Neural cell (in vitro differentiated cells): ENCODE measurements at regions not wholly inside any gene's neighbourhood (a gene's known extent, or its start where the extent isn't known, plus 50 kb on each side); places are given as distances from the start of the nearest gene placed in this dataset.

ENCODE experiments used
- H2AFZ ChIP-seq: fragments of 200-600, 300-800 bp; sonication (generic), shearing (Covaris generic); 2 replicates; pipeline ENCODE4 v1.6.0; 2014; ENCODE audit warnings: low read depth, mild to moderate bottlenecking, antibody characterized with exemption, low read length, moderate library complexity
- H3F3A ChIP-seq: fragments of 200-600 bp; shearing (Covaris generic); 2 replicates; pipeline ENCODE4 v1.6.1; 2016; ENCODE audit warnings: mild to moderate bottlenecking, moderate library complexity, mixed read lengths, antibody characterized with exemption, low read length; ENCODE audit not compliant: insufficient read depth, poor library complexity, severe bottlenecking
- H3K27ac ChIP-seq: fragments of 200-600, 300-800 bp; sonication (generic), shearing (Covaris generic); 2 replicates; pipeline ENCODE4 v1.5.1; 2014; ENCODE audit warnings: mild to moderate bottlenecking, low read length, moderate library complexity
- H3K27me3 ChIP-seq: fragments of 300-800, 200-600 bp; sonication (generic), shearing (Covaris generic); 2 replicates; pipeline ENCODE4 v1.6.0; 2014; ENCODE audit warnings: mild to moderate bottlenecking, low read depth, low read length, moderate library complexity; ENCODE audit not compliant: insufficient read depth
- H3K36me3 ChIP-seq: fragments of 300-800, 200-600 bp; sonication (generic), shearing (Covaris generic); 2 replicates; pipeline ENCODE4 v1.5.1; 2014; ENCODE audit warnings: mild to moderate bottlenecking, antibody characterized with exemption, low read length, moderate library complexity; ENCODE audit not compliant: insufficient read depth
- H3K4me2 ChIP-seq: fragments of 300-800, 200-600 bp; sonication (generic), shearing (Covaris generic); 2 replicates; pipeline ENCODE4 v1.6.0; 2014; ENCODE audit warnings: mild to moderate bottlenecking, low read length
- H3K4me3 ChIP-seq: fragments of 300-800, 200-600 bp; sonication (generic), shearing (Covaris generic); 2 replicates; pipeline ENCODE4 v1.5.1; 2014; ENCODE audit warnings: mild to moderate bottlenecking, low read length, moderate library complexity
- H3K79me2 ChIP-seq: fragments of 200-600 bp; shearing (Covaris generic); replicated peaks from 2 replicates; pipeline ENCODE4 v1.6.0; 2014; ENCODE audit warnings: mild to moderate bottlenecking, low read length, moderate library complexity; ENCODE audit not compliant: insufficient read depth
- H3K9ac ChIP-seq: fragments of 300-800, 200-600 bp; sonication (generic), shearing (Covaris generic); 2 replicates; pipeline ENCODE4 v1.6.1; 2016; ENCODE audit warnings: mild to moderate bottlenecking, low read length, mixed read lengths
- H3K9me2 ChIP-seq: fragments of 200-600 bp; shearing (Covaris generic); 2 replicates; pipeline ENCODE4 v1.6.1; 2016; ENCODE audit warnings: mild to moderate bottlenecking, low read length, mixed read lengths; ENCODE audit not compliant: insufficient read depth
- H3K9me3 ChIP-seq: fragments of 200-600, 300-800 bp; sonication (generic), shearing (Covaris generic); 2 replicates; pipeline ENCODE4 v1.6.1; 2016; ENCODE audit warnings: mild to moderate bottlenecking, mixed run types, low read length, moderate library complexity, mixed read lengths
- H4K20me1 ChIP-seq: fragments of 200-600 bp; shearing (Covaris generic); 2 replicates; pipeline ENCODE4 v1.6.1; 2016; ENCODE audit warnings: mild to moderate bottlenecking, mixed run types; ENCODE audit not compliant: insufficient read depth
- EP300 ChIP-seq: fragments of 450-650 bp; conservative IDR thresholded peaks from 2 replicates; pipeline ENCODE4 v1.6.1; 2014; ENCODE audit warnings: antibody characterized with exemption, mild to moderate bottlenecking, moderate library complexity; ENCODE audit not compliant: poor library complexity, severe bottlenecking
- EZH2 ChIP-seq: fragments of 200-600, 300-800 bp; shearing (Covaris generic), sonication (generic); IDR thresholded peaks from 2 replicates; pipeline ENCODE4 v1.6.1; 2014; ENCODE audit warnings: antibody characterized with exemption, low read length, borderline replicate concordance, mild to moderate bottlenecking; ENCODE audit not compliant: insufficient read depth, poor library complexity, severe bottlenecking
- MXI1 ChIP-seq: fragments of 450-650 bp; conservative IDR thresholded peaks from 2 replicates; pipeline ENCODE4 v1.6.1; 2014; ENCODE audit warnings: antibody characterized with exemption, mild to moderate bottlenecking; ENCODE audit not compliant: poor library complexity, severe bottlenecking
- POLR2AphosphoS5 ChIP-seq: IDR thresholded peaks from 2 replicates; pipeline ENCODE4 v1.6.1; 2012
- RAD21 ChIP-seq: fragments of 450-650 bp; conservative IDR thresholded peaks from 2 replicates; pipeline ENCODE4 v1.6.1; 2014; ENCODE audit warnings: antibody characterized with exemption, mild to moderate bottlenecking, moderate library complexity
- TAF1 ChIP-seq: IDR thresholded peaks from 2 replicates; pipeline ENCODE4 v1.6.1; 2012; ENCODE audit warnings: low read depth
- TF ChIP-seq, protein P1 (sequence below): IDR thresholded peaks from 2 replicates; pipeline ENCODE4 v1.6.1; 2012; ENCODE audit warnings: borderline replicate concordance
- TF ChIP-seq, protein P2 (sequence below): fragments of 450-650 bp; IDR thresholded peaks from 2 replicates; pipeline ENCODE4 v1.5.1; 2014; ENCODE audit warnings: antibody characterized with exemption, mild to moderate bottlenecking, moderate library complexity; ENCODE audit not compliant: poor library complexity, severe bottlenecking

GRCh38 chr10:71043858-71044257, 155.5 kb upstream of the PCBD1 start:
- no peaks in the 10 kb centered on the region for H3K27me3 ChIP-seq

GRCh38 chr10:71044720-71045119, 156.4 kb upstream of the PCBD1 start:
- H3K9me2 ChIP-seq: no peaks in the 10 kb centered on the region
- TF ChIP-seq TAF1 (no peak), MXI1 (no peak), EZH2 (no peak), EP300 (no peak), RAD21 (no peak), POLR2AphosphoS5 (no peak)
- TF ChIP-seq, protein P1, sequence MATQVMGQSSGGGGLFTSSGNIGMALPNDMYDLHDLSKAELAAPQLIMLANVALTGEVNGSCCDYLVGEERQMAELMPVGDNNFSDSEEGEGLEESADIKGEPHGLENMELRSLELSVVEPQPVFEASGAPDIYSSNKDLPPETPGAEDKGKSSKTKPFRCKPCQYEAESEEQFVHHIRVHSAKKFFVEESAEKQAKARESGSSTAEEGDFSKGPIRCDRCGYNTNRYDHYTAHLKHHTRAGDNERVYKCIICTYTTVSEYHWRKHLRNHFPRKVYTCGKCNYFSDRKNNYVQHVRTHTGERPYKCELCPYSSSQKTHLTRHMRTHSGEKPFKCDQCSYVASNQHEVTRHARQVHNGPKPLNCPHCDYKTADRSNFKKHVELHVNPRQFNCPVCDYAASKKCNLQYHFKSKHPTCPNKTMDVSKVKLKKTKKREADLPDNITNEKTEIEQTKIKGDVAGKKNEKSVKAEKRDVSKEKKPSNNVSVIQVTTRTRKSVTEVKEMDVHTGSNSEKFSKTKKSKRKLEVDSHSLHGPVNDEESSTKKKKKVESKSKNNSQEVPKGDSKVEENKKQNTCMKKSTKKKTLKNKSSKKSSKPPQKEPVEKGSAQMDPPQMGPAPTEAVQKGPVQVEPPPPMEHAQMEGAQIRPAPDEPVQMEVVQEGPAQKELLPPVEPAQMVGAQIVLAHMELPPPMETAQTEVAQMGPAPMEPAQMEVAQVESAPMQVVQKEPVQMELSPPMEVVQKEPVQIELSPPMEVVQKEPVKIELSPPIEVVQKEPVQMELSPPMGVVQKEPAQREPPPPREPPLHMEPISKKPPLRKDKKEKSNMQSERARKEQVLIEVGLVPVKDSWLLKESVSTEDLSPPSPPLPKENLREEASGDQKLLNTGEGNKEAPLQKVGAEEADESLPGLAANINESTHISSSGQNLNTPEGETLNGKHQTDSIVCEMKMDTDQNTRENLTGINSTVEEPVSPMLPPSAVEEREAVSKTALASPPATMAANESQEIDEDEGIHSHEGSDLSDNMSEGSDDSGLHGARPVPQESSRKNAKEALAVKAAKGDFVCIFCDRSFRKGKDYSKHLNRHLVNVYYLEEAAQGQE: no peak
- TF ChIP-seq, protein P2, sequence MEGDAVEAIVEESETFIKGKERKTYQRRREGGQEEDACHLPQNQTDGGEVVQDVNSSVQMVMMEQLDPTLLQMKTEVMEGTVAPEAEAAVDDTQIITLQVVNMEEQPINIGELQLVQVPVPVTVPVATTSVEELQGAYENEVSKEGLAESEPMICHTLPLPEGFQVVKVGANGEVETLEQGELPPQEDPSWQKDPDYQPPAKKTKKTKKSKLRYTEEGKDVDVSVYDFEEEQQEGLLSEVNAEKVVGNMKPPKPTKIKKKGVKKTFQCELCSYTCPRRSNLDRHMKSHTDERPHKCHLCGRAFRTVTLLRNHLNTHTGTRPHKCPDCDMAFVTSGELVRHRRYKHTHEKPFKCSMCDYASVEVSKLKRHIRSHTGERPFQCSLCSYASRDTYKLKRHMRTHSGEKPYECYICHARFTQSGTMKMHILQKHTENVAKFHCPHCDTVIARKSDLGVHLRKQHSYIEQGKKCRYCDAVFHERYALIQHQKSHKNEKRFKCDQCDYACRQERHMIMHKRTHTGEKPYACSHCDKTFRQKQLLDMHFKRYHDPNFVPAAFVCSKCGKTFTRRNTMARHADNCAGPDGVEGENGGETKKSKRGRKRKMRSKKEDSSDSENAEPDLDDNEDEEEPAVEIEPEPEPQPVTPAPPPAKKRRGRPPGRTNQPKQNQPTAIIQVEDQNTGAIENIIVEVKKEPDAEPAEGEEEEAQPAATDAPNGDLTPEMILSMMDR: no peak
- no peaks in the 10 kb centered on the region for H3K27me3 ChIP-seq
- H3K79me2 ChIP-seq: no peaks in the 10 kb centered on the region
- no peaks in the 10 kb centered on the region for H4K20me1 ChIP-seq
- H3K4me3 ChIP-seq: no peak overlapping the region
- no peaks in the 10 kb centered on the region for H3F3A ChIP-seq
- H3K9me3 ChIP-seq: no peaks in the 10 kb centered on the region
- H3K4me2 ChIP-seq: no peak overlapping the region
- no peaks in the 10 kb centered on the region for H3K36me3 ChIP-seq
- no peak overlapping the region for H2AFZ ChIP-seq
- no peak overlapping the region for H3K9ac ChIP-seq
- H3K27ac ChIP-seq: no peak overlapping the region

More at GRCh38 chr10:71043858-71044257, 155.5 kb upstream of the PCBD1 start:
- no peak overlapping the region for H3K4me2 ChIP-seq
- no peaks in the 10 kb centered on the region for H4K20me1 ChIP-seq
- H3K4me3 ChIP-seq: no peak overlapping the region
- H3K9ac ChIP-seq: no peak overlapping the region
- no peaks in the 10 kb centered on the region for H3K9me3 ChIP-seq
- no peak overlapping the region for H3K27ac ChIP-seq
- H3K9me2 ChIP-seq: no peaks in the 10 kb centered on the region
- H3K79me2 ChIP-seq: no peaks in the 10 kb centered on the region
- TF ChIP-seq, protein P2: no peak
- TF ChIP-seq EZH2: no peak
- no peak overlapping the region for H2AFZ ChIP-seq
- H3K36me3 ChIP-seq: no peaks in the 10 kb centered on the region
- no peaks in the 10 kb centered on the region for H3F3A ChIP-seq
